Activated CD4-positive, alpha-beta memory T cell treated with anti-CD3 and anti-CD28 coated beads, Interleukin-2, amount 10 ng/mL, durations not matched to agents 7 days and 5 days (primary cell): ENCODE measurements at regions not wholly inside any gene's neighbourhood (a gene's known extent, or its start where the extent isn't known, plus 50 kb on each side); places are given as distances from the start of the nearest gene placed in this dataset.
"Not testable (repeated sequence)": the region's sequence is repeated elsewhere in the genome, so short reads cannot be mapped to it uniquely, and the experiment has no call there.

Source experiments
- CTCF ChIA-PET: fragments of 350-600 bp; sonication (Branson Sonifier 250); formaldehyde crosslinking; loops from one replicate; lab custom pipeline; 2021; ENCODE audit warnings: antibody characterized with exemption, inconsistent platforms; lab: Charles Lee
- POLR2A ChIA-PET: fragments of 350-600 bp; sonication (Branson Sonifier 250); formaldehyde crosslinking; loops from one replicate; lab custom pipeline; 2021; ENCODE audit warnings: antibody characterized with exemption; lab: Charles Lee
- DNase-seq: peaks from one replicate; pipeline ENCODE4 v3.0.0-alpha.2; 2020
- H3K27ac Mint-ChIP-seq: one replicate; pipeline ENCODE4 v1.8.0; 2021; ENCODE audit warnings: mild to moderate bottlenecking, mixed read lengths
- H3K27me3 Mint-ChIP-seq: one replicate; pipeline ENCODE4 v1.8.0; 2021; ENCODE audit warnings: mixed read lengths
- H3K36me3 Mint-ChIP-seq: one replicate; pipeline ENCODE4 v1.8.0; 2021; ENCODE audit warnings: low read depth, mixed read lengths
- H3K4me1 Mint-ChIP-seq: one replicate; pipeline ENCODE4 v1.8.0; 2021; ENCODE audit warnings: mixed read lengths
- H3K4me3 Mint-ChIP-seq: one replicate; pipeline ENCODE4 v1.8.0; 2021; ENCODE audit warnings: mild to moderate bottlenecking, mixed read lengths
- H3K9me3 Mint-ChIP-seq: one replicate; pipeline ENCODE4 v1.8.0; 2021; ENCODE audit warnings: mixed read lengths

DNA sequence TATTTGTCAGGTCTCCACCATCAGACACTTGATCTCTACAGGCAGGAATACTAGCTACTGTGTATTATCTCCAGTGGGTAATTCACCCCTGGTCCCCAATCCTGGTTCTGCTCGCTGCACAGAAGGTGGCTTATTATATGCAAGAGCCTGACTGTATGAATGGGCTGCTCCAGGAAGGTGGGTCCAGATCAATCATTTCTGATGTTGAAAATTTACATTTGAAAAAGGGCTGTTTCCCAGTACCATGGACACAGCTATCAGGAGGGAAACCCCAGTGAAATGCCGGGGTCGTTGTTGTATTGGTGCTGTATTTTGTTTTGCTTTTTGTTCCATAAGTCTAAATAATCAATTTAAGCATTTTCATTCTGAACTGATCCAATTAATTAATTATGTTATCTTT, 367.6 kb downstream of the RND3 start:
- Mint-ChIP-seq H3K27me3 (no peaks in the 10 kb centered on the region), H3K4me3 (no peak overlapping the region), H3K4me1 (no peaks in the 10 kb centered on the region), H3K36me3 (no peaks in the 10 kb centered on the region), H3K9me3 (no peaks in the 10 kb centered on the region), H3K27ac (no peak overlapping the region)
- CTCF ChIA-PET: no interaction called here
- no peak for DNase-seq
- POLR2A ChIA-PET: no interaction called here

DNA sequence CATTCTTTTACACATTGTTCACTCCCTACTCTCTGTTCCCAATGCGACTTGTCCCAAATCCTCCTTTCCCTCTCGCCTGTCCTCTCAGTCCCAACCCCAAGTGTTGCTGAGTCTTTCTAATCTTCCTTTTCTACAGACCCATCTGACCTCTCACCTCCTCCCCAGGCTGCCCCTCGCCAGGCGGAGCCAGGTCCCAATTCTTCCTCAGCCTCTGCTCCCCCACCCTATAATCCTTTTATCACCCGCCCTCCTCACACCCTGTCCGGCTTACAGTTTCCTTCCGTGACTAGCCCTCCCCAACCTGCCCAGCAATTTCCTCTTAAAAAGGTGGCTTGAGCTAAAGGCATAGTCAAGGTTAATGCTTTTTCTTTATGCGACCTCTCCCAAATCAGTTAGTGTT, 373.4 kb downstream of the RND3 start:
- CTCF ChIA-PET, DNase-seq, H3K36me3 Mint-ChIP-seq, H3K27ac Mint-ChIP-seq, H3K4me3 Mint-ChIP-seq, H3K4me1 Mint-ChIP-seq, H3K27me3 Mint-ChIP-seq, H3K9me3 Mint-ChIP-seq, POLR2A ChIA-PET: not testable (repeated sequence)

DNA sequence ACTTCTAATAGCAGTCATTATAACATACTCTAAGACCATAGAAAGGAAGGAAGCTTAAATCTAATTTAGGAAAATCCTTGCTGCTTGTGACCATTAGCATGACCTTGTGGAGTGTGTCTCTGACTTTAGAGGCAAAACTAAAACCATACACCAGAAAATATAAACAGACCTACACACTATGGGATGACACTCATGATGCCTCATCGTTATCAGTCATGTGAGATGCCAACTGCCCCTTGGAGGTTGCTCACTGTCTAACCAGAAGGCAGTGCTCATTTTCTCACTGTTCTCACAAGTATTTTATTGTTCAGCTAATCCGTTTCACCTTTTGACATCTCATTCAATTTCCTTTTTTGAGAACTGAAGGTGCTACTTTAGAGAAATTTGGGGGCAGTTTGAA, 376.9 kb downstream of the RND3 start:
- CTCF ChIA-PET: no interaction called here
- Mint-ChIP-seq H3K9me3 (no peaks in the 10 kb centered on the region), H3K27ac (no peak overlapping the region), H3K36me3 (no peaks in the 10 kb centered on the region), H3K4me3 (no peak overlapping the region), H3K4me1 (no peaks in the 10 kb centered on the region), H3K27me3 (no peaks in the 10 kb centered on the region)
- no peak for DNase-seq
- POLR2A ChIA-PET: no interaction called here

DNA sequence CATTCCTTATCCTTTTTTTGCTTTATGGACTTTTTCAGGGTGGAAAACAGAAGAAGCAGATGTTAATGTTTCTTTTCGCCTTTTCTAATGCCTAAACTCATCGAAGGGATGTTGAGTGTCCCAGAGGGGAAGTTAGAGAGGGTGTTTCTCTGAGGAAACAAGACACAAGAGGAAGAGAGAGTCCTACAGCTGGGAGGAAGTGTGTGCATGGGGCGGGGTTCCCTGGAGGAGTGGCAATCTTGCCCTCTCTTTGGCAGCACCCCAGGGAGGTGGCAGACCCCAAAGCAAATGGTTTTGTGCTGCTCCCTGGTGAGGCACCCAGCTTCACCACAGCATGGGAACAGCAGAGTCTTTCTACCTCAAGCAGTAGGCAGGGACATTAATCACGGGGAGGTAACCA, 377.6 kb downstream of the RND3 start:
- H3K27me3 Mint-ChIP-seq: no peaks in the 10 kb centered on the region
- H3K27ac Mint-ChIP-seq: no peak overlapping the region
- H3K36me3 Mint-ChIP-seq: no peaks in the 10 kb centered on the region
- ChIA-PET POLR2A (no interaction called here), CTCF (no interaction called here)
- no peak overlapping the region for H3K4me3 Mint-ChIP-seq
- DNase-seq: no peak
- no peaks in the 10 kb centered on the region for H3K4me1 Mint-ChIP-seq
- peaks cover 3% of the 10 kb centered on the region for H3K9me3 Mint-ChIP-seq

DNA sequence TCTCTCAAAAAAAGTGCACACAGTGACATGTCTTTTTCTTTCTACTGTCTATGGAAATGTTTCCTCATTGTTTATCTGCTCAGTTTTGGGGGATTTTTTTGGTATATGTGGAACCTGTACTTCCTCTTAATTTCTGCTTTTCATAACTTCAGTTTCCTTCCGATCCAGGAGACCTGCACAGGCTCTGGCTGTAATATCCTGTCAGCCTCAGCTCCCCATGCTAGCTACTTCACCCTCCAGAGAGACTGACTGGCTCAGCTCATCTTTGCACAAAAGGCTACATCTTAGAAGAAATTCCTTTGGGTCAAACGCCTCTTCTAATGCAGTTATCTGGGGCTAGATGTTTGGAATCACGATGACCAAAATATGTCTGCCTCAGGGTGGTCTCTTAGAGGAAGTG, 378.4 kb downstream of the RND3 start:
- Mint-ChIP-seq H3K36me3 (no peaks in the 10 kb centered on the region), H3K4me1 (no peaks in the 10 kb centered on the region), H3K4me3 (no peak overlapping the region), H3K27ac (no peak overlapping the region), H3K9me3 (peaks cover 4% of the 10 kb centered on the region), H3K27me3 (no peaks in the 10 kb centered on the region)
- CTCF ChIA-PET: no interaction called here
- POLR2A ChIA-PET: no interaction called here
- no peak for DNase-seq

DNA sequence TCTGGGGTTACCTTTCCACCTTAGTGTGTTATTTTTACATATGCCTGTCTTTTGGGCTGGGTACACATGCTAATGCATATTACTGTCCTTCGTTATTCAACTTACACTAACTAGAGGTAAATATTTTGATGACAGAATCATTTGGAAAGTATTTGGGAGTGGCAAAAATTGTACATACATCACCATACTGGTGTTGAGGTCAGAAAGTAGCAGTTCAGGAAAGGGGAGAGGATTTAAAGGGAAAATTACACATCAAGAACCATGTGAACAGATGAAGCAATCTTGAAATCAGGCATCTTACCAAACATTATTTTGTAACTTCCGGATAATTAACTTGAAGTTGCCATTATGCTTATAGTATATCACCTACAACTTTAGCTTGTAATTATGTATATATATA, 379.7 kb downstream of the RND3 start:
- Mint-ChIP-seq H3K4me1 (no peaks in the 10 kb centered on the region), H3K27me3 (no peaks in the 10 kb centered on the region), H3K36me3 (no peaks in the 10 kb centered on the region), H3K4me3 (no peak overlapping the region), H3K27ac (no peak overlapping the region), H3K9me3 (peaks cover 4% of the 10 kb centered on the region)
- no peak for DNase-seq
- ChIA-PET CTCF (no interaction called here), POLR2A (no interaction called here)

DNA sequence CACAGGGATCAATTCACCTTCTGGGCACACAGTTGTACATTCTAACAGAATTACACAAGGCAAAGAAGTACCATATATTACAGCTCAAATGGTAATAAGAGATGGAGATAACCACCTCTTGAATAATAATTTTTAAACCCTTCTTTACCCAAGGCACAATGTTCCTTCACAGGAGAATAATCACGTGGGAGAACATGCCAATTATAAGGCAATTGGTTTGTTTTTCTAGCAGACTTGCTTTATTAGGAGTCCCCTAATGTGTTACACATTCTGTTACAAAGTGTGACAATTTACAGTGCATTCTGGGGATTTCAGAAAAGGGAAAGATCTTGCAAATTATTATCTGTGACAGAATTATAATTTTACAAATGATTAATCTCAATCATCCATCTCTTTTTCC, 380.3 kb downstream of the RND3 start:
- ChIA-PET CTCF (no interaction called here), POLR2A (no interaction called here)
- Mint-ChIP-seq H3K27me3 (no peaks in the 10 kb centered on the region), H3K36me3 (no peaks in the 10 kb centered on the region), H3K9me3 (peaks cover 4% of the 10 kb centered on the region), H3K27ac (no peak overlapping the region), H3K4me1 (no peaks in the 10 kb centered on the region), H3K4me3 (no peak overlapping the region)
- no peak for DNase-seq

DNA sequence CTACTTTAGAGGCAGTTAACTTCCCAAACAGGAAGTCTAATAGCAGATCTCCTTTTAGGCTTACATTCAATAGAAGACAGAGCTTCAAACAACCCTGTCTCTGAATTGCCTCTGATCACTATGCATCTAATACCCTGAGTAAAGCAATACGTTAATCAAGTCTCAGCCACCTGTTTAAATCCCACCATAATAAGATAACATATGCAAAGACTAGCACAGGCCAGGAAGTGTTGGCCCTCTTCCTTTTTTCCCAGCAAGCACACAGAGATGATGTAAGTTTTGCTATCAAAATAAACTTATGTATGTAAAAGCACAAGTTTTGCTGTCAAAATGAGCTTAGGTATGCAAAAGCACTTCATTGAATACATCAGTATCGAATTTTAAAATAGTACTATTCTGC, 385.5 kb downstream of the RND3 start:
- DNase-seq: no peak
- Mint-ChIP-seq H3K27me3 (no peaks in the 10 kb centered on the region), H3K4me3 (no peak overlapping the region), H3K27ac (no peak overlapping the region), H3K36me3 (no peaks in the 10 kb centered on the region), H3K9me3 (peaks cover 4% of the 10 kb centered on the region), H3K4me1 (no peaks in the 10 kb centered on the region)
- CTCF ChIA-PET: no interaction called here
- POLR2A ChIA-PET: no interaction called here

DNA sequence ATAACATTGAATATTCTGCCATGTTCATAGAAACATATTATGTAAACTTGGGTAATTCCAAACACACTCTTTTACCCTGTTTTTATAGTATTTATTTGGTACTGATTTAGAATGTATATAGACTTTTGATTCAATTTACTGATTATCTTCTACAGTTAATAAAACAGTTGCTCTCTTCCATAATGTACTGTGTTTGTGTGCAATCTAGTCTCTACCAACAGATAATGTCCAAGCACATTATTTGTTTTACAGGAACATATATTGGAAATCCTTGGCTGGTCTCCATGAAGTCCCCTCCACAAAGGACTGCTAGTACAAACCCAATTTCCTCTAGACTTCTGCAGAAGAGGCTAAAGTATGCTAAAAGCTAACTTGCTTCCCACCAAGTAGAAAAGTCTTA, 386.6 kb downstream of the RND3 start:
- Mint-ChIP-seq H3K9me3 (peaks cover 4% of the 10 kb centered on the region), H3K4me3 (no peak overlapping the region), H3K36me3 (no peaks in the 10 kb centered on the region), H3K27ac (no peak overlapping the region), H3K27me3 (no peaks in the 10 kb centered on the region), H3K4me1 (no peaks in the 10 kb centered on the region)
- POLR2A ChIA-PET: no interaction called here
- DNase-seq: no peak
- CTCF ChIA-PET: no interaction called here

DNA sequence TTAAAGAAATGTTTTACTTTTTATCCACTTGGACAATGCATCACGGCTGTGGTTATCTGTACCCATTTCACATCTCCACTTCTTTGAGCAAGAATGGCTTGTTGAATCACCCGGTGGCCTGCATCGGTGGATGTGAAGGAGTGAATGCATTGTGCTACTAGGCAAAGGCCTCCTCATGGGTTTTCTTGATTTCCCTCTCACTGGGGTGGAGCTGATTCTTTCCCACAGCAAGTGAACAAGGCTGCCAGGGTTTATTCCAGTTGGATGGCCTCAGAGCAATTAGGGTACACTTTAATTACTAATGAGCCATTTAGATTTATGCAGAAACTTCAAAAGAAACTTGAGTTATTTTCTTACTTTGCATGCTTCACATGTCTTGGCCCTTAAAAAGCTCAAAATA, 387.1 kb downstream of the RND3 start:
- Mint-ChIP-seq H3K27ac (no peak overlapping the region), H3K4me1 (no peaks in the 10 kb centered on the region), H3K36me3 (no peaks in the 10 kb centered on the region), H3K9me3 (peaks cover 4% of the 10 kb centered on the region), H3K4me3 (no peak overlapping the region), H3K27me3 (no peaks in the 10 kb centered on the region)
- DNase-seq: no peak
- CTCF ChIA-PET: no interaction called here
- POLR2A ChIA-PET: no interaction called here

DNA sequence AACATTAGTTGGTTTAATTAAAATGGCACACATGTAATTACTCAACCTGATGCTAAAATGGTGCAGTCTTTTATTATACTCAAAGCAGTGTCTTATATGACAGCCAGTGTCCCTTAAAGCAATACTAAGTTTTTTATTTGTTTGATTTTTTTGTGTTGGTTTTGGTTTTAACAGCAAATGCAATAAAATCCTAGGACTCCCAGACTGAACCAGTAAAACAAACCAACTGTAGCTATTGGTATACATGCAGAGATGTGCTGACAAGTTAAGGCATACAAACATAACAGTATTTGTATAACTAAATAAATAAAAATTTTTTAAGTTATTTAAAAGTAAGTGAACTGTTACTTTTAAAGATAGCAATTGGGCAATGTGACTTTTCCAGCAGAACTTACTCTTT, 387.7 kb downstream of the RND3 start:
- no peaks in the 10 kb centered on the region for H3K4me1 Mint-ChIP-seq
- H3K27me3 Mint-ChIP-seq: no peaks in the 10 kb centered on the region
- H3K36me3 Mint-ChIP-seq: no peaks in the 10 kb centered on the region
- H3K27ac Mint-ChIP-seq: no peak overlapping the region
- CTCF ChIA-PET: no interaction called here
- H3K9me3 Mint-ChIP-seq: peaks cover under 1% of the 10 kb centered on the region
- no peak overlapping the region for H3K4me3 Mint-ChIP-seq
- POLR2A ChIA-PET: no interaction called here
- no peak for DNase-seq

DNA sequence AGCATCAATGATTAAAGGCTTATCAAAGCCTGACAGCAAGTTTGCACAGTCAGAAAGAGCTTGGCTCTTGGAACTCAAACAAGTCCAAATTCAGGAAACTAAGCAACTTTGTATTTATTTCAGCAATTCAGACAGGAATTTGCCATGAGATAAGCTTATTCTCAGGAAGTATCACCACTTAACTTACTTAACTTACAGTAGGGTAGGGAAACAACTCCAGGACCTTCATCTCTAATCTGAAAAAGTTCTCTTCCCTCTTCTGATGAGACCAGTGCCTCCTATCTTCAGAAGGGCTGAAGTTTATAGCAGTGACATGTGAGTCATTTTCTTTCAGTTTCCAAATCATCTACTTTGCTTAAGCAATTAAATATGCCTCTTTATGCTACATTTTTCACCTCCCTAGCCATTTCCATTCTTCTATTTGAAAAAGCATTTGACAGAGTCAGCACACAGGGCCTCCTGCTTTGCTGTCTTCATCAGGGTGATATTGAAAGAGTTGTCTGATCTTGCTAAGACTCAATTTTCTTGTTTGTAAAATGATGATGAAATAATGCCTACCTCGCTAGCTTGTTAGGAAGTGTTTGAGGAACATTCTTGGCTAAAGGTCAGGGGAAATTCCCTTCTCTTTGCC, 389.5 kb downstream of the RND3 start:
- H3K9me3 Mint-ChIP-seq: no peaks in the 10 kb centered on the region
- POLR2A ChIA-PET: no interaction called here
- CTCF ChIA-PET: no interaction called here
- no peak overlapping the region for H3K27ac Mint-ChIP-seq
- H3K4me3 Mint-ChIP-seq: no peak overlapping the region
- no peak for DNase-seq
- no peaks in the 10 kb centered on the region for H3K4me1 Mint-ChIP-seq
- no peaks in the 10 kb centered on the region for H3K36me3 Mint-ChIP-seq
- H3K27me3 Mint-ChIP-seq: no peaks in the 10 kb centered on the region

DNA sequence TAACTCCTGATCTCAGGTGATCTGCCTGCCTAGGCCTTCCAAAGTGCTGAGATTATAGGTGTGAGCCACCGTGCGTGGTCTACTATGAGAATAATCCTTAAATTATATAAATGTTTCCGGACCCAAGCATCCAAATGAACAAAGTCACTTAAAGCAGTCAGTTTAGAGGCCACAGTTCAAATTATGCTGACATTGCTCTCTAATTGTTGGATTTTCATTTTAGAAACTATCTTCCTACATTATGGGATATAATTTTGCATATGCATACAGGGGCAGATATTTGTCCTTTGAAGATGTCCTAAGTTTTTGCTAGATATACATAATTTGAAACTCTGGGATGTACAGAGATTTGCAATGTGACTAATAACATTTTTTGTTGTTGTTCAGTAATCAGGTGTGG, 390.1 kb downstream of the RND3 start:
- Mint-ChIP-seq H3K9me3 (no peaks in the 10 kb centered on the region), H3K27me3 (no peaks in the 10 kb centered on the region), H3K36me3 (no peaks in the 10 kb centered on the region), H3K4me3 (no peak overlapping the region), H3K4me1 (no peaks in the 10 kb centered on the region), H3K27ac (no peak overlapping the region)
- ChIA-PET CTCF (no interaction called here), POLR2A (no interaction called here)
- DNase-seq: no peak

DNA sequence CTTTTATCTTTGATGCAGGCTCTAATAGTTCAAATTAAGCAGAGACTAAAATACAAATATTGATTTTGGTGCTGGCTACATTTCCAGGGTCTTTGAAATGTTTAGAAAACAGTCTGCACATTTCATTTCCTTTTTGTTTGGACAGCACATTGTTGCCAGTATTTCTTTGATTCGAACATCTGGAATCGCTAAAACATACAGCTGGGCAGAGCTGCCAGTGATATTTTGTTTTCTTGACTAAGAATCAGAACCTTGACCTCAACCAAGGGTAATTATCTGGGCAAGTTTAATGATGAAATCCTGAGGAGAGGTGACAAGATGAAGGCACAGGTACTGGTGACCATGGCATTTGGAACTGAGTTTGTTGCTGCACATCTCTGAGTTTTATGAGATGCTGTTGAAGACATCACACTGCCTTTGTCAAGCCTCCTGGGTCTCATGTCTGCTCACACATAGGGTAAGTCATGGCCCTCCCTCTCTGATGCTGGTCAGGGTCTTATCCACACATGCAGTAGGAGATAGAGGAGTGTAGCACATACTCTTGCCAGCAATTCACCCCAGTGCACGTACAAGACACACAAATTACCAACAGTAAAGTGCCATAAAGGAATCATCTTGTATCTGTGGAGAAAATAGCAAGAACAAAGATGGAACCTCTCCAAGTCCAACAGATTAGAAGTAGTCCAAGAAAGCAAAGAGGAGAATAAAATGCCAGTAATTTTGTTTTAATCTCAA, 391.9 kb downstream of the RND3 start:
- Mint-ChIP-seq H3K27ac (no peak overlapping the region), H3K4me3 (no peak overlapping the region), H3K27me3 (no peaks in the 10 kb centered on the region), H3K4me1 (no peaks in the 10 kb centered on the region), H3K9me3 (no peaks in the 10 kb centered on the region), H3K36me3 (no peaks in the 10 kb centered on the region)
- POLR2A ChIA-PET: no interaction called here
- CTCF ChIA-PET: no interaction called here
- no peak for DNase-seq
